ENCODE measurements at regions not wholly inside any gene's neighbourhood (a gene's known extent, or its start where the extent isn't known, plus 50 kb on each side); places are given as distances from the start of the nearest gene placed in this dataset.

- no peak for ATAC-seq
- H3K27me3 ChIP-seq (ENCODE audit: control insufficient read depth in 1 of 2, insufficient read depth in 2 of 2, low read length in 2 of 2) = no peaks in the 10 kb centered on the region
- H3K4me2 ChIP-seq (ENCODE audit: low read depth, low read length) = no peak overlapping the region
- no peak for FAIRE-seq
- ChIA-PET POLR2A (no interaction called here), CTCF (ENCODE audit: low intra/inter-chr PET ratio, low total read pairs) (no interaction called here)
- no peaks in the 10 kb centered on the region for H3K9me3 ChIP-seq (ENCODE audit: low read length)
- no peak overlapping the region for H2AFZ ChIP-seq (ENCODE audit: low read length)
- no peak overlapping the region for H3K4me3 ChIP-seq (replicated peaks in 1 of 3; ENCODE audit: insufficient read depth in 1 of 3, low read depth in 2 of 3, low read length in 3 of 3)
- H3K79me2 ChIP-seq (ENCODE audit: insufficient read depth, low read length) = no peaks in the 10 kb centered on the region
- 39% methylated on average over 7 of the region's 7 CpGs for WGBS (ENCODE audit: low lambda C conversion rate)
- no peaks in the 10 kb centered on the region for H4K20me1 ChIP-seq (ENCODE audit: insufficient read depth, low read length)
- no TSS peak for BruUV-seq (replicated peaks)
- in situ Hi-C loops (cut with HindIII; ENCODE audit: extremely low pct_ligation_motif_present, low pct_unique_long_range_greater_than_20kb) (no loop called here), intact Hi-C loops (cut with micrococcal nuclease; ENCODE audit: unreplicated experiment) (no loop called here)
- H3K4me1 ChIP-seq (ENCODE audit: insufficient read depth, low read length) = no peaks in the 10 kb centered on the region
- no peaks in the 10 kb centered on the region for H3K36me3 ChIP-seq (replicated peaks in 1 of 2; ENCODE audit: control insufficient read depth in 1 of 2, insufficient read depth in 2 of 2, low read length in 2 of 2)
- DNase-seq (ENCODE audit: low spot score) = no peak
- H3K9ac ChIP-seq (ENCODE audit: insufficient read depth, low read depth, low read length) = no peak overlapping the region
- H3K27ac ChIP-seq (ENCODE audit: extremely low read length, insufficient read depth, low read length) = no peak overlapping the region
- TF ChIP-seq, protein P1, sequence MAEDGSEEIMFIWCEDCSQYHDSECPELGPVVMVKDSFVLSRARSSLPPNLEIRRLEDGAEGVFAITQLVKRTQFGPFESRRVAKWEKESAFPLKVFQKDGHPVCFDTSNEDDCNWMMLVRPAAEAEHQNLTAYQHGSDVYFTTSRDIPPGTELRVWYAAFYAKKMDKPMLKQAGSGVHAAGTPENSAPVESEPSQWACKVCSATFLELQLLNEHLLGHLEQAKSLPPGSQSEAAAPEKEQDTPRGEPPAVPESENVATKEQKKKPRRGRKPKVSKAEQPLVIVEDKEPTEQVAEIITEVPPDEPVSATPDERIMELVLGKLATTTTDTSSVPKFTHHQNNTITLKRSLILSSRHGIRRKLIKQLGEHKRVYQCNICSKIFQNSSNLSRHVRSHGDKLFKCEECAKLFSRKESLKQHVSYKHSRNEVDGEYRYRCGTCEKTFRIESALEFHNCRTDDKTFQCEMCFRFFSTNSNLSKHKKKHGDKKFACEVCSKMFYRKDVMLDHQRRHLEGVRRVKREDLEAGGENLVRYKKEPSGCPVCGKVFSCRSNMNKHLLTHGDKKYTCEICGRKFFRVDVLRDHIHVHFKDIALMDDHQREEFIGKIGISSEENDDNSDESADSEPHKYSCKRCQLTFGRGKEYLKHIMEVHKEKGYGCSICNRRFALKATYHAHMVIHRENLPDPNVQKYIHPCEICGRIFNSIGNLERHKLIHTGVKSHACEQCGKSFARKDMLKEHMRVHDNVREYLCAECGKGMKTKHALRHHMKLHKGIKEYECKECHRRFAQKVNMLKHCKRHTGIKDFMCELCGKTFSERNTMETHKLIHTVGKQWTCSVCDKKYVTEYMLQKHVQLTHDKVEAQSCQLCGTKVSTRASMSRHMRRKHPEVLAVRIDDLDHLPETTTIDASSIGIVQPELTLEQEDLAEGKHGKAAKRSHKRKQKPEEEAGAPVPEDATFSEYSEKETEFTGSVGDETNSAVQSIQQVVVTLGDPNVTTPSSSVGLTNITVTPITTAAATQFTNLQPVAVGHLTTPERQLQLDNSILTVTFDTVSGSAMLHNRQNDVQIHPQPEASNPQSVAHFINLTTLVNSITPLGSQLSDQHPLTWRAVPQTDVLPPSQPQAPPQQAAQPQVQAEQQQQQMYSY (CRISPR knock-in tag; IDR thresholded peaks at IDR 0.05) = no peak
- TF ChIP-seq ZNF558 (CRISPR knock-in tag; IDR thresholded peaks at IDR 0.05; ENCODE audit: borderline replicate concordance) (no peak), ZNF577 (CRISPR knock-in tag; IDR thresholded peaks at IDR 0.05; ENCODE audit: borderline replicate concordance, low read depth) (no peak), THYN1 (CRISPR knock-in tag; IDR thresholded peaks at IDR 0.05; ENCODE audit: borderline replicate concordance, low read depth) (no peak), HNRNPH1 (optimal IDR thresholded peaks at IDR 0.05; ENCODE audit: low read depth, low read length) (no peak), ZNF704 (CRISPR knock-in tag; IDR thresholded peaks at IDR 0.05; ENCODE audit: borderline replicate concordance) (no peak), SP2 (CRISPR knock-in tag; IDR thresholded peaks at IDR 0.05) (no peak), BCLAF1 (IDR thresholded peaks at IDR 0.05) (no peak), FOXA3 (CRISPR knock-in tag; IDR thresholded peaks at IDR 0.05) (no peak)
- TF ChIP-seq, protein P2, sequence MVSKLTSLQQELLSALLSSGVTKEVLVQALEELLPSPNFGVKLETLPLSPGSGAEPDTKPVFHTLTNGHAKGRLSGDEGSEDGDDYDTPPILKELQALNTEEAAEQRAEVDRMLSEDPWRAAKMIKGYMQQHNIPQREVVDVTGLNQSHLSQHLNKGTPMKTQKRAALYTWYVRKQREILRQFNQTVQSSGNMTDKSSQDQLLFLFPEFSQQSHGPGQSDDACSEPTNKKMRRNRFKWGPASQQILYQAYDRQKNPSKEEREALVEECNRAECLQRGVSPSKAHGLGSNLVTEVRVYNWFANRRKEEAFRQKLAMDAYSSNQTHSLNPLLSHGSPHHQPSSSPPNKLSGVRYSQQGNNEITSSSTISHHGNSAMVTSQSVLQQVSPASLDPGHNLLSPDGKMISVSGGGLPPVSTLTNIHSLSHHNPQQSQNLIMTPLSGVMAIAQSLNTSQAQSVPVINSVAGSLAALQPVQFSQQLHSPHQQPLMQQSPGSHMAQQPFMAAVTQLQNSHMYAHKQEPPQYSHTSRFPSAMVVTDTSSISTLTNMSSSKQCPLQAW (CRISPR knock-in tag; IDR thresholded peaks at IDR 0.05) = no peak
Measured at GRCh38 chr6:14727494-14728395, 518.1 kb upstream of the JARID2 start.

All from HepG2 (cell line).